ENCODE measurements at regions not wholly inside any gene's neighbourhood (a gene's known extent, or its start where the extent isn't known, plus 50 kb on each side); places are given as distances from the start of the nearest gene placed in this dataset.

DNA sequence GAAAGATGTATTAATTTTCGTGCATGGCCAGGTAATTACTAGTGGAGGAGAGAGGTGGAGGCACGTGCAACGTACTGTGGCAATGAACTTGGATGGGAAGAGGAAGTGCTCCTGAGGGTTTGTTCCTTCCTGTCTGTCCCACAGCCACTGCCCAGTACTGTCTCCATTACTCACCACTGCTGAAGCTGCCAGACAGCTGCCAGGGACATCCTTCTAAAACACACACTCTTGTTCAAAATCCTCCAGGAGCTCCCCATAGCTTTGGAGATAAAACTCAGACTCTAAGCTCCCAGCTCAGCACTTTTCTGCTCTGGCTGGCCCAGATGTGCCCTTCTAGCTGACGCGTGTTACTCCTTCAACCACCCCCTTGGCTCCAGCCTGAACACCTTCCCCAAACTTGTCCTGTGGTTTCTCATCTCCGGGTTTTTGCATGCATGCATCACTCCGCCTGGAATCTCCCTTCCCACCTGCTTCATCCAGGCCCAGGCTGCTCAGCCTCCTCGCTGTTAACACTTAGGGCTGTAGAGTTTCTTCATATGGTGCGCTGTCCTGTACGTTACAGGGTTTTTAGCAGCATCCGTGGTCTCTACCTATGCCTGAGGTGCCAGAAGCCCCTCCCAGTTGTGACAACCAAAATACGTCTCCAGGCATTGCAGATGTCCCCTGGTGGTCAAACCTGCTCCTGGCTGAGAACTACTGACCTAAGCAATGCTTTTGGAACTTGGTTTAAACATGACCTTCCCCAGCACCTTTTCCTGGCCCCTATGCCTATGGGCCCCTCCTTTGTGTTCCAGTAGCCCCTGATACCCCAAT is 69.5 kb downstream of the C11orf91 start:
- no peak overlapping the region for H3K27ac ChIP-seq (ENCODE audit: low read length, poor library complexity, severe bottlenecking)
- H3K36me3 ChIP-seq (ENCODE audit: control insufficient read depth in 1 of 2, insufficient read depth in 2 of 2, low read depth in 1 of 2, low read length in 2 of 2): peaks cover 0 to 23% of the 10 kb centered on the region in 2 experiments
- no peaks in the 10 kb centered on the region for H3K9me3 ChIP-seq (ENCODE audit: control insufficient read depth, low read length)
- H3K14ac ChIP-seq (ENCODE audit: low read length in 2 of 2): no peak overlapping the region
- H4K8ac ChIP-seq (ENCODE audit: low read length): no peak overlapping the region
- no peak overlapping the region for H2AFZ ChIP-seq (ENCODE audit: low read depth, low read length)
- H3K4me3 ChIP-seq (ENCODE audit: insufficient read depth in 1 of 2, low read depth in 1 of 2, low read length in 2 of 2): no peak overlapping the region
- peaks cover 7% of the 10 kb centered on the region for H3K4me1 ChIP-seq (ENCODE audit: control insufficient read depth, insufficient read depth, low read depth, low read length)
- no peaks in the 10 kb centered on the region for H3K27me3 ChIP-seq (ENCODE audit: control insufficient read depth in 1 of 2, insufficient read depth in 1 of 2, low read length in 2 of 2)
- no peak overlapping the region for H3K9ac ChIP-seq (ENCODE audit: low read length)
- no peak overlapping the region for H3K4ac ChIP-seq (ENCODE audit: low read depth in 1 of 2, low read length in 2 of 2)
- no peak overlapping the region for H2BK15ac ChIP-seq (ENCODE audit: low read depth, poor library complexity, severe bottlenecking)
- H2BK12ac ChIP-seq (ENCODE audit: low read length in 2 of 2): no peak overlapping the region
- no peak overlapping the region for H2AK5ac ChIP-seq (ENCODE audit: low read length, severe bottlenecking)
- H2BK5ac ChIP-seq (ENCODE audit: low read depth, low read length, poor library complexity, severe bottlenecking): no peak overlapping the region
- no peak overlapping the region for H3K23ac ChIP-seq (ENCODE audit: low read length in 2 of 2)
- no peak for DNase-seq
- 86% methylated on average over 12 of the region's 12 CpGs for WGBS
- H2BK120ac ChIP-seq (ENCODE audit: low read depth, low read length): no peak overlapping the region
- no peak overlapping the region for H4K91ac ChIP-seq (ENCODE audit: low read length)
- H3K18ac ChIP-seq (ENCODE audit: low read depth in 1 of 2, low read length in 2 of 2): no peak overlapping the region
- no peak overlapping the region for H3K4me2 ChIP-seq (ENCODE audit: low read length, poor library complexity, severe bottlenecking)
- no peaks in the 10 kb centered on the region for H3K79me1 ChIP-seq (replicated peaks; ENCODE audit: low read length, poor library complexity, severe bottlenecking)

DNA sequence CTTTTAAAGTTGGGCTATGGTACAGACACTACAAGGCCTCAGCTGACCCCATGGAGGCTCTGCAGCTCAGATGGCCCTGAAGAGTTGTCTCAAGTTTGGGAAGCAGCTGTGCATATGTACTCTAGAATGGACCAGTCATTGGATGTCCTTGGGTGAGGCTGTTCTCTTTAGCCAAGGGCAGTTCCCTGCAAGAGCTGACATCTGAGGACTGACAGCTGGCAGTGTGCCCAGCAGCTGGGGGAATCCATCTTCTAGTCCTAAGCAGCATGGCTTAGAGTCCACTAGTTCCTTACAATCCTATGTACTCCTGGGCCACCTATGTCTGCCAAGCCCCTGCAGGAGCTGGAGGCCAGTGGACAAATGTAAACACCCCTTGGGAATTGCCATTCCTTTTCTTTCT is 76.5 kb downstream of the C11orf91 start:
- Histone ChIP-seq H4K91ac (ENCODE audit: low read length) (no peak overlapping the region), H3K27me3 (ENCODE audit: control insufficient read depth in 1 of 2, insufficient read depth in 1 of 2, low read length in 2 of 2) (no peaks in the 10 kb centered on the region), H2AFZ (ENCODE audit: low read depth, low read length) (no peak overlapping the region), H3K9ac (ENCODE audit: low read length) (no peak overlapping the region), H3K27ac (ENCODE audit: low read length, poor library complexity, severe bottlenecking) (no peak overlapping the region), H2BK5ac (ENCODE audit: low read depth, low read length, poor library complexity, severe bottlenecking) (no peak overlapping the region), H3K18ac (ENCODE audit: low read depth in 1 of 2, low read length in 2 of 2) (no peak overlapping the region), H3K4me1 (ENCODE audit: control insufficient read depth, insufficient read depth, low read depth, low read length) (peaks cover 6% of the 10 kb centered on the region), H3K4ac (ENCODE audit: low read depth in 1 of 2, low read length in 2 of 2) (no peak overlapping the region), H2BK120ac (ENCODE audit: low read depth, low read length) (no peak overlapping the region), H2AK5ac (ENCODE audit: low read length, severe bottlenecking) (no peak overlapping the region), H2BK15ac (ENCODE audit: low read depth, poor library complexity, severe bottlenecking) (no peak overlapping the region), H3K79me1 (replicated peaks; ENCODE audit: low read length, poor library complexity, severe bottlenecking) (no peaks in the 10 kb centered on the region), H3K14ac (ENCODE audit: low read length in 2 of 2) (no peak overlapping the region), H2BK12ac (ENCODE audit: low read length in 2 of 2) (no peak overlapping the region), H3K9me3 (ENCODE audit: control insufficient read depth, low read length) (no peaks in the 10 kb centered on the region), H4K8ac (ENCODE audit: low read length) (no peak overlapping the region), H3K23ac (ENCODE audit: low read length in 2 of 2) (no peak overlapping the region), H3K4me2 (ENCODE audit: low read length, poor library complexity, severe bottlenecking) (no peak overlapping the region), H3K36me3 (ENCODE audit: control insufficient read depth in 1 of 2, insufficient read depth in 2 of 2, low read depth in 1 of 2, low read length in 2 of 2) (peaks cover 0 to 20% of the 10 kb centered on the region in 2 experiments), H3K4me3 (ENCODE audit: insufficient read depth in 1 of 2, low read depth in 1 of 2, low read length in 2 of 2) (no peak overlapping the region)
- no peak for DNase-seq

DNA sequence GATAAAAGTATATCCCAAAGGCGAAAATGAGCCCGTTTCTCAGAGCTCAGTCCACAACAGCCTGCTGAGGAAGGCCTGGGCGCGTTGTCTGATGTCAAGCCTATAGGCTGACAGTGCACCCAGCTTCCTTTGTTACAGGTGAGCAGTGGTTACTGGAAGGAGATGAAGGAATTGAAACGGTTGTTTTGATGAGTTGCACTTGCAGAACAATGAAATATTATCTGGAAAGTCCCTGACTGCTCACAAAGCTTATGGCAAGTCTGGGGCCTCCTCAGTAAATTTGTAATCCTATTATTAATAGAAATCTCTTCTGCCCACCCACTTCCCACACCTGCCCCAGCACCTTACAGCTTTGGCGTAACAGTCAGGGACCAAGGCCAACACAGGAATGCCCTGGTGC is 77.8 kb downstream of the C11orf91 start:
- Histone ChIP-seq H3K36me3 (ENCODE audit: control insufficient read depth in 1 of 2, insufficient read depth in 2 of 2, low read depth in 1 of 2, low read length in 2 of 2) (peaks cover 0 to 30% of the 10 kb centered on the region in 2 experiments), H2AFZ (ENCODE audit: low read depth, low read length) (no peak overlapping the region), H2AK5ac (ENCODE audit: low read length, severe bottlenecking) (no peak overlapping the region), H3K18ac (ENCODE audit: low read depth in 1 of 2, low read length in 2 of 2) (no peak overlapping the region), H4K8ac (ENCODE audit: low read length) (no peak overlapping the region), H3K9ac (ENCODE audit: low read length) (no peak overlapping the region), H3K4me3 (ENCODE audit: insufficient read depth in 1 of 2, low read depth in 1 of 2, low read length in 2 of 2) (no peak overlapping the region), H3K27ac (ENCODE audit: low read length, poor library complexity, severe bottlenecking) (no peak overlapping the region), H3K4ac (ENCODE audit: low read depth in 1 of 2, low read length in 2 of 2) (no peak overlapping the region), H3K27me3 (ENCODE audit: control insufficient read depth in 1 of 2, insufficient read depth in 1 of 2, low read length in 2 of 2) (no peaks in the 10 kb centered on the region), H3K4me1 (ENCODE audit: control insufficient read depth, insufficient read depth, low read depth, low read length) (peaks cover 6% of the 10 kb centered on the region), H3K79me1 (replicated peaks; ENCODE audit: low read length, poor library complexity, severe bottlenecking) (no peaks in the 10 kb centered on the region), H3K14ac (ENCODE audit: low read length in 2 of 2) (peak overlapping the region in 1 of 2 experiments; percentile 39), H4K91ac (ENCODE audit: low read length) (no peak overlapping the region), H2BK15ac (ENCODE audit: low read depth, poor library complexity, severe bottlenecking) (no peak overlapping the region), H3K4me2 (ENCODE audit: low read length, poor library complexity, severe bottlenecking) (no peak overlapping the region), H3K23ac (ENCODE audit: low read length in 2 of 2) (no peak overlapping the region), H3K9me3 (ENCODE audit: control insufficient read depth, low read length) (no peaks in the 10 kb centered on the region), H2BK5ac (ENCODE audit: low read depth, low read length, poor library complexity, severe bottlenecking) (no peak overlapping the region), H2BK12ac (ENCODE audit: low read length in 2 of 2) (no peak overlapping the region), H2BK120ac (ENCODE audit: low read depth, low read length) (no peak overlapping the region)
- 92% methylated on average over 6 of the region's 6 CpGs for WGBS
- no peak for DNase-seq

DNA sequence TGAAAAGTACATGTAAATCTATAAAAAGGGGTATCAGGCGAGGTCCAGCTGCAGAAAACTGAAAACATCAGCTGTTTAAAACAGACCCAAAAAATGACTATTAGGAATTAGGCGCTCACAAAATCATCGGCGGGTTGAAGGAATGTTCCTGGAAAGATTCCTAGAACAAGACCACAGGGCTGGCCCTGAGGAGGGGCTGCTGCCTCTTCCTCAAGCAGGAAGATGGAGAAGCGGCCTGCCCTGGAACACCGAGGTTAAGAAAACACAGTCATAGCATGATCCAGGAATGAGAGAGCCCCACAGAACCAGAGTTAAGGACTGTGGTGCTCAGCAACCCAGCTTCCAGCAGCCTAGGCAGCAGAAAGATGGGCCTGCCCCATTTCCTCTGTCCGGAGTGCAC is 78.4 kb downstream of the C11orf91 start:
- no peak overlapping the region for H3K27ac ChIP-seq (ENCODE audit: low read length, poor library complexity, severe bottlenecking)
- whole genome bisulfite sequencing: 90% methylated on average over 7 of the region's 7 CpGs

More for the DNA sequence above, 78.4 kb downstream of the C11orf91 start:
- Histone ChIP-seq H3K27me3 (ENCODE audit: control insufficient read depth in 1 of 2, insufficient read depth in 1 of 2, low read length in 2 of 2) (no peaks in the 10 kb centered on the region), H2BK120ac (ENCODE audit: low read depth, low read length) (no peak overlapping the region), H3K14ac (ENCODE audit: low read length in 2 of 2) (no peak overlapping the region), H3K9me3 (ENCODE audit: control insufficient read depth, low read length) (no peaks in the 10 kb centered on the region), H2AFZ (ENCODE audit: low read depth, low read length) (no peak overlapping the region), H2BK12ac (ENCODE audit: low read length in 2 of 2) (no peak overlapping the region), H3K4me1 (ENCODE audit: control insufficient read depth, insufficient read depth, low read depth, low read length) (peaks cover 6% of the 10 kb centered on the region), H3K9ac (ENCODE audit: low read length) (no peak overlapping the region), H2AK5ac (ENCODE audit: low read length, severe bottlenecking) (no peak overlapping the region), H2BK15ac (ENCODE audit: low read depth, poor library complexity, severe bottlenecking) (no peak overlapping the region), H3K4me3 (ENCODE audit: insufficient read depth in 1 of 2, low read depth in 1 of 2, low read length in 2 of 2) (no peak overlapping the region), H4K91ac (ENCODE audit: low read length) (no peak overlapping the region), H3K79me1 (replicated peaks; ENCODE audit: low read length, poor library complexity, severe bottlenecking) (no peaks in the 10 kb centered on the region), H2BK5ac (ENCODE audit: low read depth, low read length, poor library complexity, severe bottlenecking) (no peak overlapping the region), H3K18ac (ENCODE audit: low read depth in 1 of 2, low read length in 2 of 2) (no peak overlapping the region), H4K8ac (ENCODE audit: low read length) (no peak overlapping the region), H3K4me2 (ENCODE audit: low read length, poor library complexity, severe bottlenecking) (no peak overlapping the region), H3K23ac (ENCODE audit: low read length in 2 of 2) (no peak overlapping the region), H3K4ac (ENCODE audit: low read depth in 1 of 2, low read length in 2 of 2) (no peak overlapping the region), H3K36me3 (ENCODE audit: control insufficient read depth in 1 of 2, insufficient read depth in 2 of 2, low read depth in 1 of 2, low read length in 2 of 2) (peaks cover 0 to 30% of the 10 kb centered on the region in 2 experiments)
- no peak for DNase-seq
